ENCODE measurements at regions not wholly inside any gene's neighbourhood (a gene's known extent, or its start where the extent isn't known, plus 50 kb on each side); places are given as distances from the start of the nearest gene placed in this dataset.

DNA sequence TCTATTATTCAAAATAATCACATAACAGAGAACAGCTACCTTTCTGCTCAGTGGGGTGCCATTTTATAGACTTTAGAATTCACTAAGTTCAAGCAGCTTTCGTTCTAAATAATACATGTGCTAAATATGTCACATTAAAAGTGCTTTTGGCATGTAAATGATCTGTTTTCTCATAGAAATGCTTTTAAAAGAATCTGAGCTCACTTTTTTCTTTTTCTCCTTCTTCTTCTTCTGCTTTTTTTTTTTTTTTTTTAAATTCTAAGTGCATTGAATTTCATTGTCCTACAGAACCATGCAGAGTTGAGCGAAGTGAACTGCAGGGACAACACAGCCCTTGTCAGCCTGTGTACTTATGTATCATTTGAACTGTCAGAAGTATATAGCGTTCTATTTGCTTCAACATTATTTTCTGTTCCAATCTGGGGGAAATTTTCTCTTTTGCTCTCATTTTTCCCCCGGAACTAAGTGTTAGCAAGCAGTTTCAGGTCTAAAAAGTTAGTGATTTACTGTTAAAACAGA, 193.8 kb upstream of the TMCO5A start:
- no peak overlapping the region for H3K4me3 ChIP-seq (ENCODE audit: low read length)
- no peak for DNase-seq (ENCODE audit: low read depth)
- TF ChIP-seq, protein P1, sequence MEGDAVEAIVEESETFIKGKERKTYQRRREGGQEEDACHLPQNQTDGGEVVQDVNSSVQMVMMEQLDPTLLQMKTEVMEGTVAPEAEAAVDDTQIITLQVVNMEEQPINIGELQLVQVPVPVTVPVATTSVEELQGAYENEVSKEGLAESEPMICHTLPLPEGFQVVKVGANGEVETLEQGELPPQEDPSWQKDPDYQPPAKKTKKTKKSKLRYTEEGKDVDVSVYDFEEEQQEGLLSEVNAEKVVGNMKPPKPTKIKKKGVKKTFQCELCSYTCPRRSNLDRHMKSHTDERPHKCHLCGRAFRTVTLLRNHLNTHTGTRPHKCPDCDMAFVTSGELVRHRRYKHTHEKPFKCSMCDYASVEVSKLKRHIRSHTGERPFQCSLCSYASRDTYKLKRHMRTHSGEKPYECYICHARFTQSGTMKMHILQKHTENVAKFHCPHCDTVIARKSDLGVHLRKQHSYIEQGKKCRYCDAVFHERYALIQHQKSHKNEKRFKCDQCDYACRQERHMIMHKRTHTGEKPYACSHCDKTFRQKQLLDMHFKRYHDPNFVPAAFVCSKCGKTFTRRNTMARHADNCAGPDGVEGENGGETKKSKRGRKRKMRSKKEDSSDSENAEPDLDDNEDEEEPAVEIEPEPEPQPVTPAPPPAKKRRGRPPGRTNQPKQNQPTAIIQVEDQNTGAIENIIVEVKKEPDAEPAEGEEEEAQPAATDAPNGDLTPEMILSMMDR (conservative IDR thresholded peaks at IDR 0.05; ENCODE audit: low read depth, low read length), result no peak

DNA sequence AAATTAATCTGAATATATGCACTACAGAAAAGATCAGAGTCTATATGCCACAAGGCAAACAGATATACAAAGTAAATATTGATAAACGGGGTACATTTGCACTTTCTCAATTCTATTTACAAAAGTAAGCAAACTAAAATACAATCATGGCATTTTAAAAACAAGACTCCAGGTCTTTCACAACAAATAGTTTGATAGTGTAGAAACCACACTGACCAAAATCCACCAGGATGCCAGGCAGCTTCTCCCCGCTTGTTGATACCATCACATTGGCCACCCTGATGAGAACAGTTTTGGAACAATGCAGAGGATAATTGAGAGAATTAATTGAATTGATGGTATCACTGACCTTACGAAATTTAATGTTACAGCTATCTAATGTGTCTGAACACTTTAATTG, 190.6 kb upstream of the TMCO5A start:
- TF ChIP-seq, protein P1 (conservative IDR thresholded peaks at IDR 0.05; ENCODE audit: low read depth, low read length), result no peak

DNA sequence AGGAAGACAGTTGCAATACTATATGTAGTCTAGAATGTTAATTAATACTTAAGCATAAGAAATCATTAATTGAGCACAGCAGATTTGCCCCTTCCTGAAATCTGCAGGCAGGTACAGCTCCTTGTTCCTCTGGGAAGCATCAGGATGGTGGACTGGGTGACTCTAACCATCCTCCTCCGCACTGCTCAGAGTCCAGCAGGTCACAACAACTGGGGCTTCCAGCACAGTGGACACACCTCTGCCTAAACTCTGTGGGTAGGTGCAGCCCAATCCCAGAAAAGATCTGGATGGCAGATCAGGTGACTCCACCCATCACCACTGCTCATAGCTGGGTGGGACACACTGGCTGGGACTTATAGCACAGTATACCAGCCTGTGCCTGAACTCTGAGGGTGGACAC, 189.9 kb upstream of the TMCO5A start:
- no peak for DNase-seq (ENCODE audit: low read depth)
- TF ChIP-seq, protein P1 (conservative IDR thresholded peaks at IDR 0.05; ENCODE audit: low read depth, low read length), result no peak
- no peak overlapping the region for H3K4me3 ChIP-seq (ENCODE audit: low read length)

More for the DNA sequence above, 190.6 kb upstream of the TMCO5A start:
- no peak for DNase-seq (ENCODE audit: low read depth)
- H3K4me3 ChIP-seq (ENCODE audit: low read length), result no peak overlapping the region

DNA sequence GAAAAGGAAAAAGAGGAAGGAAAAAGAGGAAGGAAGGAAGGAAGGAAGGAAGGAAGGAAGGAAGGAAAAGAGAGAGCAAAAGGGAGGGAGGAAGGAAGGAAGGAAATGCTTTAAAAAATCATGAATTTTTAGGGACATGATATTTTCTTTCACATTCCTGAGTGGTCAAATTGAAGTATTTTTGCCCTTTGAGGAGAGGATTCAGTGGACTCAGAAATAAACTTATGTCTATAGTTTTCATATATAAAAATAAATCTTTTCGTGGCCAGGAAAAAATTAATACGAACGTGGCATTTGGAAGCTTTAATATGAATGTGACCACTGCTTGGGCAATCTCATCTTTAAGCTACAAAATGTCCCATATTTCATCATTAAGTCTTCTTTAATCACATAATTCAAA, 183.0 kb upstream of the TMCO5A start:
- TF ChIP-seq, protein P1 (conservative IDR thresholded peaks at IDR 0.05; ENCODE audit: low read depth, low read length), result no peak
- DNase-seq (ENCODE audit: low read depth), result no peak

DNA sequence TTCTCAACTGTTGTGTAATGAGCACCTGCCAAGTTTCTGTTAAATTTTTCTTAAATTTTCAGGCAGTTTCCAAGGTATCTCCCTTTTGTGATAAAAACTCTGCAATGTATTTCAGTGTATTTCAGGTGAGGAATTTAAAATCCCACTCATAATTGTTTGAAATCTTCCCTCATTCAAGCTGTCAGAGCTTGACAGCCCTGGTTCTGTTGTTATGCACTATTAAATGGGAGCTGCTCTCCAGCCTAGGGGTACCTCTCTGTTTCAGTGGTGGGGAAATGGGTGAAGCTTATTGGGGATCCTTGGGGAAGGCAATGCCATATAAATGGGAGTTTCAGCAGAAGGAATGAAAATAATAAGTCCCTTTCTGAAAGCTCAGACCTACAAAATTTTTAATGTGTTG, 178.0 kb upstream of the TMCO5A start:
- TF ChIP-seq, protein P1 (conservative IDR thresholded peaks at IDR 0.05; ENCODE audit: low read depth, low read length), result no peak
- DNase-seq (ENCODE audit: low read depth), result no peak
- H3K4me3 ChIP-seq (ENCODE audit: low read length), result no peak overlapping the region

More for the DNA sequence above, 183.0 kb upstream of the TMCO5A start:
- H3K4me3 ChIP-seq (ENCODE audit: low read length), result no peak overlapping the region

DNA sequence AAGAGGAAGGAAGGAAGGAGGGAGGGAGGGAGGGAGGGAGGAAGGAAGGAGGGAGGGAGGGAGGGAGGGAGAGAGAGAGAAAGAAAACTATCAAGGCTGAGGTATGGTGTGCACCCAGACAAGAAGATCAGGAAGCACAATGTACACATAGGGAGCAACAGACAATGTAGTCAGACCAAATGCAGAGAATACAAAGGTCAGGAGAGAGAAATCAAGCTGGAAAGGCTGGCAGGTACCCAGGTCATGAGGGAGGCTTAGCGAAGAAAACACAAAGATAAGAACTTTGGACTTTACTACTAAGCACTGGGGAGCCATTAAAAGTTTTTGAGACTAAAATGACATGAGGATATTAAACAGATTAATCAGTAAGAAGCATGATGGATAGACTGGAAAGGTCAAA, 176.0 kb upstream of the TMCO5A start:
- TF ChIP-seq, protein P1 (conservative IDR thresholded peaks at IDR 0.05; ENCODE audit: low read depth, low read length), result no peak
- no peak for DNase-seq (ENCODE audit: low read depth)
- no peak overlapping the region for H3K4me3 ChIP-seq (ENCODE audit: low read length)

DNA sequence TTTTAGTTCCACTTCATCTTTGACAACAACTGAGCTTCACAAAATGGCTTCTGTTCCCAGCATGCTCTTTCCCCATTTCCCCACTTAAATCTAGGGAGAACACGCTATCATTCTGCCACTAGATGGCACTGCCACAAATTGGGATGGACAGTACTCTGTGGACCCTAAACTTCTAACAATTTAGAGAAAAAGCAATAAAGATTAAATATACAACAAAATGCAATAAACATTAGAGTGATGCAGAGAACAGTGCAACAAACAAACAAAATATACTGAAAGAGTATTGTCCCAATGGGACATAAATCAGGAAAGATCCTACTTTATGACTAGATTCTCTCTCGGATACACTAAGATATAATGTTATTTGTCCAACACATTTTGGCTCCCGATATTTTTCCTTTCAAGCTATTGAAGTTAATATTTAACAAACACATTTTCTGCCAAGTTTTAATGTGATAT, 169.7 kb upstream of the TMCO5A start:
- TF ChIP-seq, protein P1 (conservative IDR thresholded peaks at IDR 0.05; ENCODE audit: low read depth, low read length), result peak; percentile 66
- no peak overlapping the region for H3K4me3 ChIP-seq (ENCODE audit: low read length)
- DNase-seq (ENCODE audit: low read depth), result no peak
